NCI-H1930 (cell line): ENCODE measurements at regions not wholly inside any gene's neighbourhood (a gene's known extent, or its start where the extent isn't known, plus 50 kb on each side); places are given as distances from the start of the nearest gene placed in this dataset.

Source experiments
- DNase-seq, 2 experiments: peaks; one replicate each; lab custom pipeline; 2025; lab: John Stamatoyannopoulos, UW

GRCh38 chr20:40769677-40770285, 80.7 kb upstream of the MAFB start:
- DNase-seq, result no peak

- DNase-seq, result no peak
Observed at GRCh38 chr20:40770564-40771307, 81.7 kb upstream of the MAFB start.

- DNase-seq, result no peak
Observed at GRCh38 chr20:40771308-40771610, 82.2 kb upstream of the MAFB start.

GRCh38 chr20:40771848-40772511, 82.9 kb upstream of the MAFB start:
- DNase-seq, result no peak

GRCh38 chr20:40773376-40773775, 84.3 kb upstream of the MAFB start:
- no peak for DNase-seq

- no peak for DNase-seq
Observed at GRCh38 chr20:40774252-40774651, 85.2 kb upstream of the MAFB start.

- DNase-seq, result no peak
Observed at GRCh38 chr20:40775561-40776146, 86.6 kb upstream of the MAFB start.

- no peak for DNase-seq
Observed at GRCh38 chr20:40776466-40777457, 87.7 kb upstream of the MAFB start.

GRCh38 chr20:40777653-40778052, 88.6 kb upstream of the MAFB start:
- DNase-seq, result no peak

GRCh38 chr20:40778894-40779496, 90.0 kb upstream of the MAFB start:
- no peak for DNase-seq

- no peak for DNase-seq
Observed at GRCh38 chr20:40781327-40782042, 92.4 kb upstream of the MAFB start.

GRCh38 chr20:40782043-40782368, 93.0 kb upstream of the MAFB start:
- DNase-seq, result no peak

GRCh38 chr20:40785346-40785745, 96.3 kb upstream of the MAFB start:
- DNase-seq, result no peak

GRCh38 chr20:40786336-40786735, 97.3 kb upstream of the MAFB start:
- no peak for DNase-seq

GRCh38 chr20:40787941-40788340, 98.9 kb upstream of the MAFB start:
- no peak for DNase-seq

GRCh38 chr20:40797425-40797824, 108.4 kb upstream of the MAFB start:
- DNase-seq, result no peak

GRCh38 chr20:40798066-40798465, 109.0 kb upstream of the MAFB start:
- no peak for DNase-seq

- DNase-seq, result no peak
Observed at GRCh38 chr20:40802886-40803285, 113.8 kb upstream of the MAFB start.

- no peak for DNase-seq
Observed at GRCh38 chr20:40803381-40803780, 114.3 kb upstream of the MAFB start.

GRCh38 chr20:40805592-40805991, 116.6 kb upstream of the MAFB start:
- DNase-seq, result no peak
